ENCODE measurements at regions not wholly inside any gene's neighbourhood (a gene's known extent, or its start where the extent isn't known, plus 50 kb on each side); places are given as distances from the start of the nearest gene placed in this dataset.

DNA sequence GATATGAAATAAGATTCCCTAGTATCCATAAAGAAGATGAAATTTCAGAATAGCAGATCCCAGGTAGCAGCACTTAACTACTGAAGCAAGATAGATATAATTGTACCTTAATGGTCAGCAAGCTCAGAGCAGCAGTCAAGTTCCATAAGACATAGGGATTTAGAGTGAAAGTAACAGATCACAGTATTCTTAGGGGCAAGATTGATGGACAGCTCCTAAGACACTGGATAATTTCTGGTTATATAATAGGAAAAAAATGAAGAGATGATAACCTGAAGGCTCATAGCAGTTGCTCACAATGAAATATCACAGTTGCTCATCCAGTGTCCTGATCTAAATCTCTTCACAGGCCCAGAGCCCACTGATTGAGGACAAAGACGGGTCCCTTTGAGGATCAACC, 66.0 kb downstream of the SLC30A10 start:
- no peak overlapping the region for H3K4me3 Mint-ChIP-seq
- WGBS (ENCODE audit: extremely low coverage, insufficient read length, low lambda C conversion rate), result no CpG with 5 or more reads among the region's 1 CpG
- Histone ChIP-seq H3K9me3 (ENCODE audit: control insufficient read depth, low read depth, low read length) (no peaks in the 10 kb centered on the region), H3T11ph (ENCODE audit: low read length) (no peak overlapping the region), H3K27ac (ENCODE audit: insufficient read length, low read depth, low read length) (no peak overlapping the region), H3K9ac (ENCODE audit: extremely low read depth, insufficient read length, low read length) (no peak overlapping the region), H3K56ac (ENCODE audit: insufficient read length, low read depth, low read length) (no peak overlapping the region), H4K8ac (replicated peaks; ENCODE audit: insufficient read length, low read depth, low read length) (no peak overlapping the region), H3K23me2 (ENCODE audit: insufficient read length, low read depth, low read length, poor library complexity, severe bottlenecking) (no peaks in the 10 kb centered on the region), H4K91ac (ENCODE audit: insufficient read length, low read depth, low read length) (no peak overlapping the region), H3K79me1 (ENCODE audit: insufficient read depth, low read depth, low read length, poor library complexity, severe bottlenecking) (no peaks in the 10 kb centered on the region), H2AFZ (ENCODE audit: low read length) (no peak overlapping the region), H4K5ac (ENCODE audit: insufficient read length, low read depth, low read length) (no peak overlapping the region), H2BK12ac (ENCODE audit: insufficient read length, low read depth, low read length) (no peak overlapping the region), H3K23ac (ENCODE audit: insufficient read length, low read depth, low read length) (no peak overlapping the region), H2BK5ac (ENCODE audit: insufficient read length, low read length) (no peak overlapping the region), H3K4ac (ENCODE audit: low read depth, low read length) (no peak overlapping the region), H2AK5ac (ENCODE audit: insufficient read length, low read length) (no peak overlapping the region), H3K4me2 (ENCODE audit: insufficient read depth, insufficient read length, low read length) (no peak overlapping the region), H2BK20ac (ENCODE audit: low read depth, low read length, poor library complexity, severe bottlenecking) (no peak overlapping the region), H3K18ac (ENCODE audit: insufficient read length, low read depth, low read length) (no peak overlapping the region), H3K4me1 (ENCODE audit: insufficient read depth, low read length) (no peaks in the 10 kb centered on the region), H3K14ac (ENCODE audit: insufficient read depth, low read length) (no peak overlapping the region), H2BK120ac (ENCODE audit: low read depth, low read length, poor library complexity, severe bottlenecking) (no peak overlapping the region), H3K79me2 (ENCODE audit: insufficient read depth, low read length) (no peaks in the 10 kb centered on the region), H4K20me1 (ENCODE audit: control insufficient read depth, insufficient read depth, insufficient read length) (no peaks in the 10 kb centered on the region), H2BK15ac (ENCODE audit: low read depth, low read length) (no peak overlapping the region), H3K27me3 (ENCODE audit: insufficient read depth, low read length) (no peaks in the 10 kb centered on the region)
- H3K9me3 Mint-ChIP-seq, result peaks cover 8 to 13% of the 10 kb centered on the region in 2 experiments
- H3K27ac Mint-ChIP-seq, result no peak overlapping the region
- TF ChIP-seq, protein P1, sequence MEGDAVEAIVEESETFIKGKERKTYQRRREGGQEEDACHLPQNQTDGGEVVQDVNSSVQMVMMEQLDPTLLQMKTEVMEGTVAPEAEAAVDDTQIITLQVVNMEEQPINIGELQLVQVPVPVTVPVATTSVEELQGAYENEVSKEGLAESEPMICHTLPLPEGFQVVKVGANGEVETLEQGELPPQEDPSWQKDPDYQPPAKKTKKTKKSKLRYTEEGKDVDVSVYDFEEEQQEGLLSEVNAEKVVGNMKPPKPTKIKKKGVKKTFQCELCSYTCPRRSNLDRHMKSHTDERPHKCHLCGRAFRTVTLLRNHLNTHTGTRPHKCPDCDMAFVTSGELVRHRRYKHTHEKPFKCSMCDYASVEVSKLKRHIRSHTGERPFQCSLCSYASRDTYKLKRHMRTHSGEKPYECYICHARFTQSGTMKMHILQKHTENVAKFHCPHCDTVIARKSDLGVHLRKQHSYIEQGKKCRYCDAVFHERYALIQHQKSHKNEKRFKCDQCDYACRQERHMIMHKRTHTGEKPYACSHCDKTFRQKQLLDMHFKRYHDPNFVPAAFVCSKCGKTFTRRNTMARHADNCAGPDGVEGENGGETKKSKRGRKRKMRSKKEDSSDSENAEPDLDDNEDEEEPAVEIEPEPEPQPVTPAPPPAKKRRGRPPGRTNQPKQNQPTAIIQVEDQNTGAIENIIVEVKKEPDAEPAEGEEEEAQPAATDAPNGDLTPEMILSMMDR (conservative IDR thresholded peaks at IDR 0.05), result no peak
- H3K4me1 Mint-ChIP-seq, result peaks cover 4 to 9% of the 10 kb centered on the region in 2 experiments; a peak in 1 of 4 replicates
- peaks cover 57% of the 10 kb centered on the region for H3K27me3 Mint-ChIP-seq (ENCODE audit: low read depth)
- H3K36me3 Mint-ChIP-seq (ENCODE audit: insufficient read depth in 1 of 3, low read depth in 3 of 3), result peaks cover 0 to 7% (median 0%) of the 10 kb centered on the region in 3 experiments; a peak in 4 of 7 replicates
- no peak for DNase-seq

Measured in H9 (cell line).